SK-N-MC (cell line): ENCODE measurements at regions not wholly inside any gene's neighbourhood (a gene's known extent, or its start where the extent isn't known, plus 50 kb on each side); places are given as distances from the start of the nearest gene placed in this dataset.

Experiments
- EZH2 ChIP-seq: fragments of 200-600 bp; sonication (generic); IDR thresholded peaks from one replicate; pipeline ENCODE4 v1.6.1; 2017; ENCODE audit warnings: antibody characterized with exemption
- FOXP2 ChIP-seq: optimal IDR thresholded peaks from 2 replicates; pipeline ENCODE3; 2011; ENCODE audit warnings: mild to moderate bottlenecking, moderate library complexity; ENCODE audit not compliant: insufficient read depth; ENCODE audit errors: extremely low read length, control extremely low read depth
- POLR2AphosphoS5 ChIP-seq: IDR thresholded peaks from 2 replicates; pipeline ENCODE4 v1.6.1; 2012; ENCODE audit warnings: mild to moderate bottlenecking, low read depth, low read length, borderline replicate concordance

DNA sequence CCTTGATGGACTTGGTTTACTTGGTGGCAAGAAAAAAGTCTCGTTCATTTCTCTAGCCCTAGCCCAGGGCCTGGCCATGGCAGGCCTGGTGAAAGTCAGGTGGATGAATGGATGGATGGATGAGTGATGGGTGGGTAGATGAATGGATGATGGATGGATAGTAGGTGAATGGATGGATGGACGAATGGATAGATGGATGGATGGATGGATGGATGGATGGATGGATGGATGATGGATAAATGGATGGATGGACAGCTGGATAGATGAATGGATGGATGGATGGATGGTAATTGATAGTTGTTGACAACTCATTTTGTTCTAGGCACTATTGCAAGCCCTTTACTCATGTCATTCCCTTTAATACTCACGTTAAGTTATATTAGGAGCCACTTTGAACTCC, 86.1 kb upstream of the ANO1 start:
- no peak for TF ChIP-seq POLR2AphosphoS5
- TF ChIP-seq EZH2, result no peak
- no peak for TF ChIP-seq FOXP2
